AML-193 (cell line): ENCODE measurements at regions not wholly inside any gene's neighbourhood (a gene's known extent, or its start where the extent isn't known, plus 50 kb on each side); places are given as distances from the start of the nearest gene placed in this dataset.
"Not testable (repeated sequence)": the region's sequence is repeated elsewhere in the genome, so short reads cannot be mapped to it uniquely, and the experiment has no call there.

Experiments used
- DNase-seq, 2 experiments: peaks; one replicate each; lab custom pipeline; 2025; lab: John Stamatoyannopoulos, UW

GRCh38 chr6:47180633-47181032 is 129.1 kb downstream of the TNFRSF21 start:
- DNase-seq = no peak

GRCh38 chr6:47179286-47179685 is 130.4 kb downstream of the TNFRSF21 start:
- DNase-seq = no peak

GRCh38 chr6:47175656-47176055 is 133.5 kb upstream of the ADGRF1 start:
- no peak for DNase-seq

- no peak for DNase-seq
Measured at GRCh38 chr6:47174502-47175023, 132.4 kb upstream of the ADGRF1 start.

- not testable (repeated sequence) for DNase-seq
Measured at GRCh38 chr6:47174063-47174462, 131.9 kb upstream of the ADGRF1 start.

- not testable (repeated sequence) for DNase-seq
Measured at GRCh38 chr6:47173145-47173544, 131.0 kb upstream of the ADGRF1 start.

GRCh38 chr6:47170617-47170947 is 128.4 kb upstream of the ADGRF1 start:
- no peak for DNase-seq

GRCh38 chr6:47169785-47170616 is 127.9 kb upstream of the ADGRF1 start:
- no peak for DNase-seq

GRCh38 chr6:47168180-47168579 is 126.0 kb upstream of the ADGRF1 start:
- DNase-seq = peak; percentile 11 to 19

- no peak for DNase-seq
Measured at GRCh38 chr6:47165918-47166317, 123.8 kb upstream of the ADGRF1 start.

GRCh38 chr6:47164877-47165276 is 122.7 kb upstream of the ADGRF1 start:
- DNase-seq = no peak

- no peak for DNase-seq
Measured at GRCh38 chr6:47163536-47163935, 121.4 kb upstream of the ADGRF1 start.

GRCh38 chr6:47162793-47163192 is 120.7 kb upstream of the ADGRF1 start:
- DNase-seq = peak; percentile 14 to 29

- no peak for DNase-seq
Measured at GRCh38 chr6:47162231-47162630, 120.1 kb upstream of the ADGRF1 start.

GRCh38 chr6:47161176-47161687 is 119.1 kb upstream of the ADGRF1 start:
- peak; percentile 95 to 96 for DNase-seq

- peak in 1 of 2 experiments; percentile 65 for DNase-seq
Measured at GRCh38 chr6:47160702-47161101, 118.6 kb upstream of the ADGRF1 start.

GRCh38 chr6:47159763-47160162 is 117.6 kb upstream of the ADGRF1 start:
- DNase-seq = peak in 1 of 2 experiments; percentile 12

GRCh38 chr6:47157653-47158219 is 115.6 kb upstream of the ADGRF1 start:
- DNase-seq = no peak

GRCh38 chr6:47157063-47157462 is 114.9 kb upstream of the ADGRF1 start:
- DNase-seq = no peak

GRCh38 chr6:47156196-47156595 is 114.1 kb upstream of the ADGRF1 start:
- no peak for DNase-seq

- DNase-seq = no peak
Measured at GRCh38 chr6:47153404-47153755, 111.2 kb upstream of the ADGRF1 start.

GRCh38 chr6:47152666-47153403 is 110.7 kb upstream of the ADGRF1 start:
- no peak for DNase-seq
